Adrenal gland (tissue), 9 donors: ENCODE measurements at regions not wholly inside any gene's neighbourhood (a gene's known extent, or its start where the extent isn't known, plus 50 kb on each side); places are given as distances from the start of the nearest gene placed in this dataset.

ENCODE experiments used
- DNase-seq, 7 donors: peaks; one replicate each; pipeline ENCODE4 v3.0.0-alpha.2; 2019 to 2020
- H3K27ac ChIP-seq, 5 donors: fragments of 200-600 bp; sonication (generic) in 4 of 5; 1 replicate in 3 of 5; 2 replicates in 2 of 5; pipeline versions ENCODE4 v1.5.1 to v1.8.0; 2016 to 2020; ENCODE audit warnings: mild to moderate bottlenecking in 1 of 5
- H3K27me3 ChIP-seq: fragments of 200-600 bp; 2 replicates; pipeline ENCODE4 v1.8.0; 2021
- H3K36me3 ChIP-seq, 2 donors: fragments of 200-600 bp; replicated peaks in 1 of 2; 1 replicate in 1 of 2; 2 replicates in 1 of 2; pipeline versions ENCODE4 v1.5.1 to v1.8.0; 2018 to 2022
- H3K4me1 ChIP-seq, 2 donors: fragments of 200-600 bp; replicated peaks in 1 of 2; 1 replicate in 1 of 2; 2 replicates in 1 of 2; pipeline versions ENCODE4 v1.5.1 to v1.8.0; 2018 to 2021
- H3K4me3 ChIP-seq, 4 donors: fragments of 200-600 bp; sonication (generic) in 3 of 4; one replicate each; pipeline ENCODE4 v1.5.1; 2016 to 2018
- H3K9me3 ChIP-seq, 3 donors: fragments of 200-600 bp; sonication (generic) in 1 of 3; replicated peaks in 1 of 3; 1 replicate in 2 of 3; 2 replicates in 1 of 3; pipeline versions ENCODE4 v1.5.1 to v1.8.0; 2016 to 2021
- CTCF ChIP-seq, 6 experiments: fragments of 450-650 bp in 4 of 6; fragments of 200-600 bp in 2 of 6; sonication (generic) in 1 of 6; IDR thresholded peaks; 1 replicate in 5 of 6; 2 replicates in 1 of 6; pipeline versions ENCODE4 v1.5.1 to v1.8.0; 2016 to 2021; ENCODE audit warnings: antibody characterized with exemption in 6 of 6, mild to moderate bottlenecking in 2 of 6, moderate library complexity in 1 of 6
- POLR2A ChIP-seq, 2 donors: fragments of 450-650 bp; IDR thresholded peaks; one replicate each; pipeline ENCODE4 v1.6.1; 2017; ENCODE audit warnings: antibody characterized with exemption in 2 of 2, mild to moderate bottlenecking in 2 of 2, moderate library complexity in 1 of 2
- WGBS, 4 donors: extraction: QIAGEN DNeasy Blood & Tissue Kit in 2 of 4; methylation state at CpG; one replicate each; pipeline versions ENCODE4 v1.1.5 to v1.1.7; 2013 to 2017; 5-methylcytosine and 5-hydroxymethylcytosine counted together
- intact Hi-C, 2 donors: fragments of 100-400 bp; cut with DNase I; formaldehyde crosslinking; loops; one replicate each; pipeline versions ENCODE4 v1.14.1 to v1.15.0; 2022 to 2023
- donor health status: healthy with polysubstance abuse.
- donor health status: Bipolar disorder and iron deficiency.
- donor health status: DM: yes; HTN: yes; CAD: no.
- donor health status: DM: no; HTN: no; CAD: no.
- donor health status: DM: no; HTN: no; CAD: no.

GRCh38 chr12:93009533-93009932, 80.4 kb upstream of the EEA1 start:
- Histone ChIP-seq H3K9me3 (no peaks in the 10 kb centered on the region), H3K27me3 (no peaks in the 10 kb centered on the region), H3K36me3 (no peaks in the 10 kb centered on the region), H3K4me3 (no peak overlapping the region), H3K27ac (no peak overlapping the region), H3K4me1 (no peaks in the 10 kb centered on the region)
- 91 to 97% (median 94%) methylated on average over 3 of the region's 3 CpGs for WGBS, 4 donors
- no peak for DNase-seq
- TF ChIP-seq CTCF (IDR thresholded peaks at IDR 0.05) (no peak), POLR2A (IDR thresholded peaks at IDR 0.05) (no peak)
- intact Hi-C loops, result no loop called here

GRCh38 chr12:93010461-93010860, 81.4 kb upstream of the EEA1 start:
- Histone ChIP-seq H3K9me3 (no peaks in the 10 kb centered on the region), H3K27me3 (no peaks in the 10 kb centered on the region), H3K4me1 (no peaks in the 10 kb centered on the region), H3K27ac (no peak overlapping the region), H3K4me3 (no peak overlapping the region), H3K36me3 (no peaks in the 10 kb centered on the region)
- intact Hi-C loops, result no loop called here
- WGBS, 4 donors, result 72 to 84% (median 81%) methylated on average over 2 of the region's 2 CpGs
- no peak for TF ChIP-seq POLR2A (IDR thresholded peaks at IDR 0.05)
- no peak for TF ChIP-seq CTCF (IDR thresholded peaks at IDR 0.05)
- no peak for DNase-seq

- no peak overlapping the region for H3K27ac ChIP-seq
These were observed 82.0 kb upstream of the EEA1 start for GRCh38 chr12:93011100-93011499.

GRCh38 chr12:93015871-93016751, 87.0 kb upstream of the EEA1 start:
- TF ChIP-seq CTCF (IDR thresholded peaks at IDR 0.05) (no peak), POLR2A (IDR thresholded peaks at IDR 0.05) (no peak)
- intact Hi-C loops, result no loop called here
- 74 to 89% (median 79%) methylated on average over 4 of the region's 4 CpGs for WGBS, 4 donors

More at GRCh38 chr12:93011100-93011499, 82.0 kb upstream of the EEA1 start:
- Histone ChIP-seq H3K27me3 (no peaks in the 10 kb centered on the region), H3K4me1 (no peaks in the 10 kb centered on the region), H3K4me3 (no peak overlapping the region), H3K9me3 (no peaks in the 10 kb centered on the region), H3K36me3 (no peaks in the 10 kb centered on the region)
- intact Hi-C loops, result no loop called here
- DNase-seq, result no peak
- TF ChIP-seq POLR2A (IDR thresholded peaks at IDR 0.05) (no peak), CTCF (IDR thresholded peaks at IDR 0.05) (no peak)
- 92 to 94% (median 94%) methylated on average over 10 of the region's 10 CpGs for WGBS, 4 donors

More at GRCh38 chr12:93015871-93016751, 87.0 kb upstream of the EEA1 start:
- DNase-seq, result no peak
- Histone ChIP-seq H3K4me3 (no peak overlapping the region), H3K27me3 (no peaks in the 10 kb centered on the region), H3K9me3 (no peaks in the 10 kb centered on the region), H3K27ac (no peak overlapping the region), H3K36me3 (no peaks in the 10 kb centered on the region), H3K4me1 (peaks cover 0 to 6% of the 10 kb centered on the region in 2 donors)
